ENCODE measurements at regions not wholly inside any gene's neighbourhood (a gene's known extent, or its start where the extent isn't known, plus 50 kb on each side); places are given as distances from the start of the nearest gene placed in this dataset.

DNA sequence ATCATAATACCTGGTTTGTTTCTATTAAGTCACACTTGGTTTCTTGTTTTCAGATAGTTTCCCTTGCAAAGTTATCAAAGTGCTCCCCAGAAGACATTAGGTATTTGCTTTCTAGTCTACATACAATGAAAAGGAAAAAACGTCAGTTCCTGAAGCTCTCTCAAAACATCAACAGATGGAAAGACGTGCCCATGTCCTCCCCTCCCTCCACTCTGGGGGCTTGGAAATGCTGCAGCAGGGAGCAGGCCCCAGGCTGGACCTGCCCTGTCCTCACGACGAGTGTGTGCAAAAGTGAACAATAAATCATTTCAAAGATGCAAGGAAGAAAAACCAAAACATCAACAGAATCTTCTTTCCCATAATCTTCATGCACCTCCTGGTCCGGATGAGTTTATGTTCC is 118.5 kb downstream of the USP22 start:
- Histone ChIP-seq H3K79me1 (replicated peaks; ENCODE audit: low read length, poor library complexity, severe bottlenecking) (peaks cover 4% of the 10 kb centered on the region), H2AK5ac (ENCODE audit: low read length, severe bottlenecking) (peak overlapping the region; percentile 88), H2BK5ac (ENCODE audit: low read depth, low read length, poor library complexity, severe bottlenecking) (no peak overlapping the region), H3K14ac (ENCODE audit: low read length in 2 of 2) (no peak overlapping the region), H2BK12ac (ENCODE audit: low read length in 2 of 2) (no peak overlapping the region), H2AFZ (ENCODE audit: low read depth, low read length) (no peak overlapping the region), H3K23ac (ENCODE audit: low read length in 2 of 2) (no peak overlapping the region), H3K9me3 (ENCODE audit: control insufficient read depth, low read length) (no peaks in the 10 kb centered on the region), H2BK15ac (ENCODE audit: low read depth, poor library complexity, severe bottlenecking) (no peak overlapping the region), H3K4me2 (ENCODE audit: low read length, poor library complexity, severe bottlenecking) (no peak overlapping the region), H3K4me3 (ENCODE audit: insufficient read depth in 1 of 2, low read depth in 1 of 2, low read length in 2 of 2) (no peak overlapping the region), H2BK120ac (ENCODE audit: low read depth, low read length) (no peak overlapping the region), H3K27ac (ENCODE audit: low read length, poor library complexity, severe bottlenecking) (no peak overlapping the region), H3K4me1 (ENCODE audit: control insufficient read depth, insufficient read depth, low read depth, low read length) (peaks cover 15% of the 10 kb centered on the region), H4K8ac (ENCODE audit: low read length) (no peak overlapping the region), H4K91ac (ENCODE audit: low read length) (no peak overlapping the region), H3K27me3 (ENCODE audit: control insufficient read depth in 1 of 2, insufficient read depth in 1 of 2, low read length in 2 of 2) (no peaks in the 10 kb centered on the region), H3K36me3 (ENCODE audit: control insufficient read depth in 1 of 2, insufficient read depth in 2 of 2, low read depth in 1 of 2, low read length in 2 of 2) (no peaks in the 10 kb centered on the region), H3K4ac (ENCODE audit: low read depth in 1 of 2, low read length in 2 of 2) (peak overlapping the region in 1 of 2 experiments; percentile 53), H3K9ac (ENCODE audit: low read length) (no peak overlapping the region), H3K18ac (ENCODE audit: low read depth in 1 of 2, low read length in 2 of 2) (no peak overlapping the region)
- 72% methylated on average over 3 of the region's 5 CpGs for WGBS
- no peak for DNase-seq

DNA sequence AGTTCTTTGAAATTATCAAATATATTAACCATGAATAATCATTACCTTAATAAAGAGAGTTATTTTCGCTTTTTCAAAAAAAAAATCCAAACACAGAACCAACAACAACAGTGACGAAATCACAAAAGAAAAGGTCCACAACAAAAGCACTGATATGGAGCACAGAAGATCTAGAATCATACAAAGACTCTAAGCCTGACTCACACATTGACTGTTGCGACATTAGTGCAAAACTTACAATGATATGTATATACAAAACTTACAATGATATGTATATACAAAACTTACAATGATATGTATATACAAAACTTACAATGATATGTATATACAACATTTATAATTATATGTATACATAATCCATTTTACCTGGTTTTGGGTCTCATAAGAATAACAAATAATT is 117.7 kb downstream of the USP22 start:
- Histone ChIP-seq H3K4ac (ENCODE audit: low read depth in 1 of 2, low read length in 2 of 2) (no peak overlapping the region), H2BK15ac (ENCODE audit: low read depth, poor library complexity, severe bottlenecking) (no peak overlapping the region), H3K4me1 (ENCODE audit: control insufficient read depth, insufficient read depth, low read depth, low read length) (peaks cover 13% of the 10 kb centered on the region), H2BK120ac (ENCODE audit: low read depth, low read length) (no peak overlapping the region), H2AK5ac (ENCODE audit: low read length, severe bottlenecking) (no peak overlapping the region), H3K36me3 (ENCODE audit: control insufficient read depth in 1 of 2, insufficient read depth in 2 of 2, low read depth in 1 of 2, low read length in 2 of 2) (no peaks in the 10 kb centered on the region), H4K91ac (ENCODE audit: low read length) (no peak overlapping the region), H3K14ac (ENCODE audit: low read length in 2 of 2) (no peak overlapping the region), H3K4me2 (ENCODE audit: low read length, poor library complexity, severe bottlenecking) (no peak overlapping the region), H3K18ac (ENCODE audit: low read depth in 1 of 2, low read length in 2 of 2) (no peak overlapping the region), H3K4me3 (ENCODE audit: insufficient read depth in 1 of 2, low read depth in 1 of 2, low read length in 2 of 2) (no peak overlapping the region), H3K9me3 (ENCODE audit: control insufficient read depth, low read length) (no peaks in the 10 kb centered on the region), H3K27ac (ENCODE audit: low read length, poor library complexity, severe bottlenecking) (no peak overlapping the region), H2AFZ (ENCODE audit: low read depth, low read length) (no peak overlapping the region), H2BK12ac (ENCODE audit: low read length in 2 of 2) (no peak overlapping the region), H2BK5ac (ENCODE audit: low read depth, low read length, poor library complexity, severe bottlenecking) (no peak overlapping the region), H3K23ac (ENCODE audit: low read length in 2 of 2) (no peak overlapping the region), H3K79me1 (replicated peaks; ENCODE audit: low read length, poor library complexity, severe bottlenecking) (peaks cover 6% of the 10 kb centered on the region), H4K8ac (ENCODE audit: low read length) (no peak overlapping the region), H3K27me3 (ENCODE audit: control insufficient read depth in 1 of 2, insufficient read depth in 1 of 2, low read length in 2 of 2) (no peaks in the 10 kb centered on the region), H3K9ac (ENCODE audit: low read length) (no peak overlapping the region)
- DNase-seq, result peak; percentile 42
- 82% methylated on average over 3 of the region's 3 CpGs for WGBS

DNA sequence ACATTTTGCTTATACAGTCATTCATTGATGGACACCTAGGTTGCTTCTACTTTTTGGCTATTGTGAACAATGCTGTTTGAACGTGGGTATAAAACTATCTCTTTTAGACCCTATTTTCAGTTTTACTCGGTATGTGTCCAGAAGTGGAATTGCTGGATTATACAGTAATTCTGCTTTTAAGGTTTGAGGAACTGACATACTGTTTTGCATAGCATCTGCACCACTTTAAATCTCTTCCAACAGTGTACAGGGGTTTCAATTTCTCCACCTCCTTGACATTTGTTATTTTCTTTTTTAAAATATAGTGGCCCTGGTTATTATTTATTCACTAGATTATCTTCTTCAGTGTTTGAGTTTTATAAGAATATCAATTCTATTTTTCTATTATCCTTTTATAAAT is 116.9 kb downstream of the USP22 start:
- Histone ChIP-seq H3K14ac (ENCODE audit: low read length in 2 of 2) (no peak overlapping the region), H2BK15ac (ENCODE audit: low read depth, poor library complexity, severe bottlenecking) (no peak overlapping the region), H2AK5ac (ENCODE audit: low read length, severe bottlenecking) (no peak overlapping the region), H3K27me3 (ENCODE audit: control insufficient read depth in 1 of 2, insufficient read depth in 1 of 2, low read length in 2 of 2) (no peaks in the 10 kb centered on the region), H4K8ac (ENCODE audit: low read length) (no peak overlapping the region), H3K4me1 (ENCODE audit: control insufficient read depth, insufficient read depth, low read depth, low read length) (peaks cover 13% of the 10 kb centered on the region), H2BK5ac (ENCODE audit: low read depth, low read length, poor library complexity, severe bottlenecking) (no peak overlapping the region), H2BK12ac (ENCODE audit: low read length in 2 of 2) (no peak overlapping the region), H4K91ac (ENCODE audit: low read length) (no peak overlapping the region), H2BK120ac (ENCODE audit: low read depth, low read length) (no peak overlapping the region), H3K9ac (ENCODE audit: low read length) (no peak overlapping the region), H3K23ac (ENCODE audit: low read length in 2 of 2) (no peak overlapping the region), H3K4ac (ENCODE audit: low read depth in 1 of 2, low read length in 2 of 2) (no peak overlapping the region), H3K27ac (ENCODE audit: low read length, poor library complexity, severe bottlenecking) (no peak overlapping the region), H3K36me3 (ENCODE audit: control insufficient read depth in 1 of 2, insufficient read depth in 2 of 2, low read depth in 1 of 2, low read length in 2 of 2) (no peaks in the 10 kb centered on the region), H2AFZ (ENCODE audit: low read depth, low read length) (no peak overlapping the region), H3K18ac (ENCODE audit: low read depth in 1 of 2, low read length in 2 of 2) (no peak overlapping the region), H3K4me2 (ENCODE audit: low read length, poor library complexity, severe bottlenecking) (no peak overlapping the region), H3K79me1 (replicated peaks; ENCODE audit: low read length, poor library complexity, severe bottlenecking) (peaks cover 6% of the 10 kb centered on the region), H3K9me3 (ENCODE audit: control insufficient read depth, low read length) (no peaks in the 10 kb centered on the region), H3K4me3 (ENCODE audit: insufficient read depth in 1 of 2, low read depth in 1 of 2, low read length in 2 of 2) (no peak overlapping the region)
- WGBS, result 89% methylated on average over 2 of the region's 2 CpGs
- no peak for DNase-seq

GRCh38 chr17:20926532-20926931 is 116.3 kb downstream of the USP22 start:
- Histone ChIP-seq H2BK15ac (ENCODE audit: low read depth, poor library complexity, severe bottlenecking) (no peak overlapping the region), H3K79me1 (replicated peaks; ENCODE audit: low read length, poor library complexity, severe bottlenecking) (peaks cover 6% of the 10 kb centered on the region), H3K4ac (ENCODE audit: low read depth in 1 of 2, low read length in 2 of 2) (no peak overlapping the region), H2BK120ac (ENCODE audit: low read depth, low read length) (no peak overlapping the region), H3K18ac (ENCODE audit: low read depth in 1 of 2, low read length in 2 of 2) (no peak overlapping the region), H2AK5ac (ENCODE audit: low read length, severe bottlenecking) (no peak overlapping the region), H3K23ac (ENCODE audit: low read length in 2 of 2) (no peak overlapping the region), H3K14ac (ENCODE audit: low read length in 2 of 2) (no peak overlapping the region), H3K4me2 (ENCODE audit: low read length, poor library complexity, severe bottlenecking) (no peak overlapping the region), H3K9ac (ENCODE audit: low read length) (no peak overlapping the region), H4K91ac (ENCODE audit: low read length) (no peak overlapping the region), H2AFZ (ENCODE audit: low read depth, low read length) (no peak overlapping the region), H3K36me3 (ENCODE audit: control insufficient read depth in 1 of 2, insufficient read depth in 2 of 2, low read depth in 1 of 2, low read length in 2 of 2) (no peaks in the 10 kb centered on the region), H3K27ac (ENCODE audit: low read length, poor library complexity, severe bottlenecking) (peak overlapping the region; percentile 20), H2BK12ac (ENCODE audit: low read length in 2 of 2) (no peak overlapping the region), H3K9me3 (ENCODE audit: control insufficient read depth, low read length) (no peaks in the 10 kb centered on the region), H2BK5ac (ENCODE audit: low read depth, low read length, poor library complexity, severe bottlenecking) (no peak overlapping the region), H3K4me1 (ENCODE audit: control insufficient read depth, insufficient read depth, low read depth, low read length) (peaks cover 11% of the 10 kb centered on the region), H3K27me3 (ENCODE audit: control insufficient read depth in 1 of 2, insufficient read depth in 1 of 2, low read length in 2 of 2) (no peaks in the 10 kb centered on the region), H3K4me3 (ENCODE audit: insufficient read depth in 1 of 2, low read depth in 1 of 2, low read length in 2 of 2) (no peak overlapping the region), H4K8ac (ENCODE audit: low read length) (no peak overlapping the region)
- DNase-seq, result no peak
- WGBS, result 17% methylated on average over 2 of the region's 2 CpGs
